Kidney (tissue), 13 donors: ENCODE measurements at regions not wholly inside any gene's neighbourhood (a gene's known extent, or its start where the extent isn't known, plus 50 kb on each side); places are given as distances from the start of the nearest gene placed in this dataset.
"Not testable (repeated sequence)": the region's sequence is repeated elsewhere in the genome, so short reads cannot be mapped to it uniquely, and the experiment has no call there.

Experiments
- DNase-seq, 5 donors: peaks; one replicate each; pipeline ENCODE4 v3.0.0-alpha.2; 2013 to 2020
- FAIRE-seq: peaks from 2 replicates; lab custom pipeline; 2012; peaks lifted over from hg19 to GRCh38; lab: Jason Lieb, UNC
- H3K27ac ChIP-seq, 2 donors: one replicate each; pipeline ENCODE4 v1.7.0; 2013; ENCODE audit warnings: low read depth in 2 of 2, low read length in 2 of 2, inconsistent platforms in 1 of 2
- H3K27me3 ChIP-seq: one replicate; pipeline ENCODE4 v1.7.1; 2013; ENCODE audit warnings: low read length, inconsistent platforms; ENCODE audit not compliant: control insufficient read depth, insufficient read depth
- H3K36me3 ChIP-seq, 3 donors: one replicate each; pipeline versions ENCODE4 v1.7.0 to v1.7.1; 2013; ENCODE audit warnings: low read length in 3 of 3, control low read depth in 1 of 3, inconsistent platforms in 1 of 3; ENCODE audit not compliant: insufficient read depth in 3 of 3, control insufficient read depth in 2 of 3
- H3K4me1 ChIP-seq, 3 donors: one replicate each; pipeline versions ENCODE4 v1.7.0 to v1.7.1; 2013; ENCODE audit warnings: low read length in 3 of 3, inconsistent platforms in 1 of 3, low read depth in 1 of 3; ENCODE audit not compliant: control insufficient read depth in 2 of 3, insufficient read depth in 2 of 3
- H3K4me3 ChIP-seq, 3 donors: one replicate each; pipeline versions ENCODE4 v1.7.0 to v1.8.1; 2013; ENCODE audit warnings: low read length in 3 of 3, control low read depth in 1 of 3, inconsistent platforms in 1 of 3
- H3K9ac ChIP-seq, 3 donors: one replicate each; pipeline versions ENCODE4 v1.7.0 to v1.7.1; 2013; ENCODE audit warnings: low read length in 3 of 3, control low read depth in 1 of 3, inconsistent platforms in 1 of 3
- H3K9me3 ChIP-seq, 3 donors: one replicate each; pipeline versions ENCODE4 v1.7.0 to v1.7.1; 2013; ENCODE audit warnings: low read length in 3 of 3, control low read depth in 1 of 3, inconsistent platforms in 1 of 3; ENCODE audit not compliant: control insufficient read depth in 2 of 3, insufficient read depth in 1 of 3
- CTCF ChIP-seq: IDR thresholded peaks from 3 replicates; pipeline ENCODE4 v1.5.1; 2012; ENCODE audit warnings: mild to moderate bottlenecking, moderate library complexity, borderline replicate concordance; ENCODE audit not compliant: insufficient read depth; ENCODE audit errors: extremely low read depth
- intact Hi-C: fragments of 100-400 bp; cut with DNase I; formaldehyde crosslinking; loops from one replicate; pipeline ENCODE4 v1.11.1; 2022
- donor health status: control.
- donor health status: control.
- donor health status: control.
- donor health status: control.
- donor health status: control.
- donor health status: DM: yes; HTN: yes; CAD: no.
- donor health status: Normal renal cell carcinoma (clear cell type).

GRCh38 chr4:4106923-4107322, 119.8 kb downstream of the OTOP1 start:
- H3K27ac ChIP-seq, H3K36me3 ChIP-seq, H3K27me3 ChIP-seq, intact Hi-C loops, H3K4me1 ChIP-seq, FAIRE-seq, H3K9me3 ChIP-seq, H3K4me3 ChIP-seq, H3K9ac ChIP-seq: not testable (repeated sequence)
- DNase-seq: peak in 3 of 5 donors; percentile 26 to 55 (median 45)

DNA sequence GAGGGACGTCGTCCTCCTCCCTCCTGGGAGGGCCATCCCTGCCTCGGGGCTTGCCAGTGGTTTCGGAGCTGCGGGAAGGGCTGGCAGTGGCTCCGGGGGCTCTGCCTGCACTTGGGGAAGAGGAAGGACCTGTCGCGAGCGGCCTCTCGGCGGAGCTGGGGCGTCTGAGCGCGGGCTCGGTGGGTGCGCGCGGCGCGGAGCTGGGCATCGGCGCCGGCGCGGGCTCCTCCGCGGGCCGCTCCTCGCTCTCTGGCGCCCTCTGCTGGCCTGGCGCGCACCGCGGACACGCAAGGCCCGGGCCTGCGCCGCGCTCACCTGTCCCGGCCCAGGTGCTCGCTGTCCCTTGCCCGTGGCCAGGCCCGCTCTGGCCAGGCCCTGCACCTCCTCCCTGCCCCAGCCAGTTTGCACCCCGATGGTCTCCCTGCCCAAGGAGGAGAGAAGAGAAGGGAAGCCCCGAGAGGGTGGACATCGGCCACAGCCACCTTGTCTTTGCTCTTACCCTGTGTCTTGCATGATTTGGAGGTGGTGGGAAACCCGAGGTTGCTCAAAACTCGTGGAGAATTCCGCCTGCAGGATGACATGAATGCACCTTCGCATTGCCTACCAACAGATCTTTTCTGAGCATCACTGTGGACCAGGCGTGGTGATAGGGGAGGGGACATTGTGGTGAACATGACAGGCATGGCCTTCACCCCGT, 119.2 kb downstream of the OTOP1 start:
- H3K4me1 ChIP-seq, FAIRE-seq, H3K9me3 ChIP-seq, H3K27ac ChIP-seq, H3K27me3 ChIP-seq, H3K9ac ChIP-seq, intact Hi-C loops, H3K36me3 ChIP-seq: not testable (repeated sequence)
- TF ChIP-seq CTCF: peak; percentile 92
- DNase-seq: peak; percentile 60 to 77 (median 73)
- peak overlapping the region in 1 of 3 donors; percentile 39 for H3K4me3 ChIP-seq

- H3K9ac ChIP-seq, DNase-seq, H3K4me1 ChIP-seq, H3K4me3 ChIP-seq, H3K27ac ChIP-seq, H3K36me3 ChIP-seq, intact Hi-C loops, H3K27me3 ChIP-seq, FAIRE-seq, H3K9me3 ChIP-seq: not testable (repeated sequence)
Observed at GRCh38 chr4:4115381-4115780, 111.3 kb downstream of the OTOP1 start.

DNA sequence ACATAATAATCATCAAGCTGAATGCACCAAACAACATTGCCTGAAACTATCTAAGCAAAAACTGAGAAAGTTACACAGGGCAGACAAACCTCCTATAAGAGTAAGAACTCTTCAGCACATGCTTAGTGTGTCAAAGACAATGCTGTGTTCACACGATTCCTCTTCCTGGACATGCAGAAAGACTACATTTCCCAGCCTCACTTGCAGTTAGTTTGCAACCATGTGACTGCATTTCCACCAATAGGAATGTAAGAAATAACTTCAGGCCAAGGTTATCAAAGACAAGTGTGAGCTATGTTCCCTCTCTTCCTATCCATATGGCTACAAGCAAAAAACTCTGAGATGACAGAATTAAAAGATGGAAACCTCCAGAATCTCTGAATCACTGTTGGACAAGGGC, 109.8 kb downstream of the OTOP1 start:
- H3K9ac ChIP-seq, H3K4me1 ChIP-seq, H3K4me3 ChIP-seq, H3K27ac ChIP-seq, H3K9me3 ChIP-seq, H3K27me3 ChIP-seq, FAIRE-seq, DNase-seq, H3K36me3 ChIP-seq, intact Hi-C loops: not testable (repeated sequence)

- intact Hi-C loops, H3K4me1 ChIP-seq, DNase-seq, H3K9me3 ChIP-seq, H3K36me3 ChIP-seq, H3K27me3 ChIP-seq, H3K4me3 ChIP-seq, H3K9ac ChIP-seq, H3K27ac ChIP-seq: not testable (repeated sequence)
- FAIRE-seq: peak; percentile 49
Observed at GRCh38 chr4:4134368-4134767, 92.4 kb downstream of the OTOP1 start.

DNA sequence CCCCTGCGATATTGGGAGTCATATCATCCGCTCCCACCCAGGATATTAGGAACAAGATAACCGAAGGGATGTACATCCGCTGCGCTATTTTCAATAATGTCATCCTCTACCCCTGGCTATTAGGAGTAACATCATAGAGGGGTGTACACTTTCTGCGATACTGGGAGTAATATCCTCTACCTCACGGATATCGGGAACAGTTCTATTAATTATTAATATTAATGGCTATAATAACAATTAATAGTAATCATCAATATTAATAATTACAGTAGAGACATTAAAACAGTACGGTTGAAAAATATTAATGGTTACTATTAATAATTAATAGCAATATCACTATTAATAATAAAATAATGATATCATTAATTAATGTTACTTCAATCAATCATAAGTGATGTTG, 90.1 kb downstream of the OTOP1 start:
- H3K4me1 ChIP-seq, H3K9me3 ChIP-seq, H3K27me3 ChIP-seq, H3K36me3 ChIP-seq, H3K9ac ChIP-seq, DNase-seq, intact Hi-C loops, H3K27ac ChIP-seq, H3K4me3 ChIP-seq: not testable (repeated sequence)
- peak; percentile 97 for FAIRE-seq
